ENCODE measurements at regions not wholly inside any gene's neighbourhood (a gene's known extent, or its start where the extent isn't known, plus 50 kb on each side); places are given as distances from the start of the nearest gene placed in this dataset.
A peak's percentile ranks its signal among the peaks of the same experiment; 100 is the strongest.

GRCh38 chr4:122555216-122555615 is 65.7 kb downstream of the IL21 start:
- no peak for DNase-seq (ENCODE audit: low read depth)

GRCh38 chr4:122553432-122553831 is 67.4 kb downstream of the IL21 start:
- no peak for DNase-seq (ENCODE audit: low read depth)

GRCh38 chr4:122552898-122553297 is 68.0 kb downstream of the IL21 start:
- no peak for DNase-seq (ENCODE audit: low read depth)

GRCh38 chr4:122548886-122549630 is 71.8 kb downstream of the IL21 start:
- DNase-seq (ENCODE audit: low read depth), result no peak

- peak; percentile 34 for DNase-seq (ENCODE audit: low read depth)
These were observed 72.4 kb downstream of the IL21 start for GRCh38 chr4:122548452-122548851.

- DNase-seq (ENCODE audit: low read depth), result peak; percentile 46
These were observed 78.2 kb downstream of the IL21 start for GRCh38 chr4:122542411-122543236.

GRCh38 chr4:122541996-122542395 is 78.9 kb downstream of the IL21 start:
- DNase-seq (ENCODE audit: low read depth), result no peak

- DNase-seq (ENCODE audit: low read depth), result no peak
These were observed 80.0 kb downstream of the IL21 start for GRCh38 chr4:122540838-122541237.

GRCh38 chr4:122539861-122540465 is 80.9 kb downstream of the IL21 start:
- DNase-seq (ENCODE audit: low read depth), result peak; percentile 25

GRCh38 chr4:122537388-122538135 is 81.0 kb upstream of the IL2 start:
- no peak for DNase-seq (ENCODE audit: low read depth)

- no peak for DNase-seq (ENCODE audit: low read depth)
These were observed 79.5 kb upstream of the IL2 start for GRCh38 chr4:122536001-122536400.

GRCh38 chr4:122534776-122535175 is 78.3 kb upstream of the IL2 start:
- no peak for DNase-seq (ENCODE audit: low read depth)

- DNase-seq (ENCODE audit: low read depth), result no peak
These were observed 77.3 kb upstream of the IL2 start for GRCh38 chr4:122533841-122534240.

GRCh38 chr4:122532766-122533165 is 76.2 kb upstream of the IL2 start:
- no peak for DNase-seq (ENCODE audit: low read depth)

GRCh38 chr4:122531514-122531913 is 75.0 kb upstream of the IL2 start:
- DNase-seq (ENCODE audit: low read depth), result no peak

GRCh38 chr4:122531038-122531437 is 74.5 kb upstream of the IL2 start:
- DNase-seq (ENCODE audit: low read depth), result no peak

GRCh38 chr4:122528879-122529278 is 72.4 kb upstream of the IL2 start:
- no peak for DNase-seq (ENCODE audit: low read depth)

- no peak for DNase-seq (ENCODE audit: low read depth)
These were observed 69.3 kb upstream of the IL2 start for GRCh38 chr4:122525865-122526264.

GRCh38 chr4:122524176-122524575 is 67.7 kb upstream of the IL2 start:
- DNase-seq (ENCODE audit: low read depth), result no peak

GRCh38 chr4:122522944-122523343 is 66.4 kb upstream of the IL2 start:
- DNase-seq (ENCODE audit: low read depth), result no peak

- DNase-seq (ENCODE audit: low read depth), result no peak
These were observed 60.8 kb upstream of the IL2 start for GRCh38 chr4:122517345-122517744.

GRCh38 chr4:122516376-122516775 is 59.9 kb upstream of the IL2 start:
- DNase-seq (ENCODE audit: low read depth), result no peak
